HepG2 (cell line): ENCODE measurements at regions not wholly inside any gene's neighbourhood (a gene's known extent, or its start where the extent isn't known, plus 50 kb on each side); places are given as distances from the start of the nearest gene placed in this dataset.

ENCODE experiments used
- ATAC-seq: fragments of 200-7000 bp; cut with Tn5 transposase; 3 replicates; pipeline ENCODE4 v1.9.1; 2020; ENCODE audit warnings: mild to moderate bottlenecking, moderate library complexity
- BruUV-seq: library from RNA; stranded (reverse); fragments of 400-500 nt; replicated peaks from 2 replicates; lab custom pipeline; 2021; lab: Mats Ljungman, UMichigan
- CTCF ChIA-PET: fragments of 300-600 bp; formaldehyde crosslinking; extraction: SDS; loops from one replicate; lab custom pipeline; 2021; ENCODE audit warnings: low total read pairs, inconsistent platforms, low intra/inter-chr PET ratio; lab: Yijun Ruan, JAX
- POLR2A ChIA-PET: fragments of 350-600 bp; sonication (Branson Sonifier 250); formaldehyde crosslinking; loops from one replicate; lab custom pipeline; 2020; ENCODE audit warnings: antibody characterized with exemption, inconsistent platforms; lab: Yijun Ruan, JAX
- DNase-seq: peaks from one replicate; pipeline ENCODE4 v3.0.0-alpha.2; 2015; ENCODE audit warnings: low spot score
- FAIRE-seq: peaks from 3 replicates; lab custom pipeline; 2011; peaks lifted over from hg19 to GRCh38; lab: Jason Lieb, UNC
- H2AFZ ChIP-seq: one replicate; pipeline ENCODE4 v1.6.1; 2011; ENCODE audit warnings: low read length, inconsistent platforms
- H3K27ac ChIP-seq: fragments of 300-600 bp; 3 replicates; pipeline ENCODE4 v1.8.0; 2011; ENCODE audit warnings: mixed run types, mild to moderate bottlenecking, mixed read lengths, low read length, inconsistent platforms; ENCODE audit not compliant: insufficient read depth; ENCODE audit errors: extremely low read length
- H3K27me3 ChIP-seq, 2 experiments: fragments of 200-600 bp in 1 of 2; 2 replicates in 1 of 2; 3 replicates in 1 of 2; pipeline versions ENCODE4 v1.6.0 to v1.8.0; 2011; ENCODE audit warnings: low read length in 2 of 2, mild to moderate bottlenecking in 2 of 2, moderate library complexity in 2 of 2, inconsistent platforms in 1 of 2; ENCODE audit not compliant: insufficient read depth in 2 of 2, control insufficient read depth in 1 of 2
- H3K36me3 ChIP-seq, 2 experiments: fragments of 200-600 bp in 1 of 2; replicated peaks in 1 of 2; 2 replicates in 1 of 2; 3 replicates in 1 of 2; pipeline versions ENCODE4 v1.5.1 to v1.8.0; 2011; ENCODE audit warnings: low read length in 2 of 2, inconsistent platforms in 1 of 2; ENCODE audit not compliant: insufficient read depth in 2 of 2, control insufficient read depth in 1 of 2
- H3K4me1 ChIP-seq: 2 replicates; pipeline ENCODE4 v1.5.1; 2012; ENCODE audit warnings: low read length, inconsistent platforms; ENCODE audit not compliant: insufficient read depth
- H3K4me2 ChIP-seq: 2 replicates; pipeline ENCODE4 v1.6.0; 2011; ENCODE audit warnings: low read depth, low read length, inconsistent platforms
- H3K4me3 ChIP-seq, 3 experiments: fragments of 200-600 bp in 1 of 3; sonication (generic), shearing (Covaris generic) in 1 of 3; replicated peaks in 1 of 3; 2 replicates each; pipeline ENCODE4 v1.5.1; 2011 to 2016; ENCODE audit warnings: low read length in 3 of 3, inconsistent platforms in 2 of 3, low read depth in 2 of 3, mild to moderate bottlenecking in 2 of 3, control low read depth in 1 of 3, mixed read lengths in 1 of 3; ENCODE audit not compliant: insufficient read depth in 1 of 3
- H3K79me2 ChIP-seq: one replicate; pipeline ENCODE4 v1.6.1; 2011; ENCODE audit warnings: low read length, inconsistent platforms; ENCODE audit not compliant: insufficient read depth
- H3K9ac ChIP-seq: 2 replicates; pipeline ENCODE4 v1.6.0; 2011; ENCODE audit warnings: mild to moderate bottlenecking, low read depth, low read length, inconsistent platforms; ENCODE audit not compliant: insufficient read depth
- H3K9me3 ChIP-seq: 2 replicates; pipeline ENCODE4 v1.5.1; 2012; ENCODE audit warnings: mild to moderate bottlenecking, low read length
- H4K20me1 ChIP-seq: 2 replicates; pipeline ENCODE4 v1.6.0; 2011; ENCODE audit warnings: inconsistent platforms, mild to moderate bottlenecking, low read length, moderate library complexity; ENCODE audit not compliant: insufficient read depth
- BCL6 ChIP-seq: IDR thresholded peaks from 2 replicates; pipeline ENCODE4 v1.6.1; 2016; ENCODE audit warnings: missing genetic modification reagents, missing compliant biosample characterization
- IKZF1 ChIP-seq: fragments of 450-650 bp; IDR thresholded peaks from 2 replicates; pipeline ENCODE4 v1.7.1; 2016
- JARID2 ChIP-seq: sonication (generic); formaldehyde crosslinking; IDR thresholded peaks from 2 replicates; pipeline ENCODE4 v1.8.1; 2023; ENCODE audit warnings: missing genetic modification reagents, inconsistent platforms; ENCODE audit not compliant: insufficient replicate concordance
- KAT7 ChIP-seq: IDR thresholded peaks from 2 replicates; pipeline ENCODE4 v1.6.1; 2018; ENCODE audit warnings: borderline replicate concordance, missing compliant biosample characterization
- MEF2D ChIP-seq: sonication (generic); formaldehyde crosslinking; IDR thresholded peaks from 2 replicates; pipeline ENCODE4 v1.5.1; 2020; ENCODE audit warnings: mild to moderate bottlenecking, missing genetic modification reagents
- NCOR1 ChIP-seq: fragments of 200-600 bp; sonication (generic); IDR thresholded peaks from 2 replicates; pipeline ENCODE4 v1.7.0; 2017; ENCODE audit warnings: antibody characterized with exemption, low read length, borderline replicate concordance
- NFKBIZ ChIP-seq: IDR thresholded peaks from 2 replicates; pipeline ENCODE4 v1.6.1; 2018; ENCODE audit warnings: missing genetic modification reagents, missing compliant biosample characterization
- SIX1 ChIP-seq: sonication (generic); formaldehyde crosslinking; IDR thresholded peaks from 2 replicates; pipeline ENCODE4 v1.4.0; 2020; ENCODE audit warnings: missing genetic modification reagents, borderline replicate concordance
- SIX4 ChIP-seq: sonication (generic); formaldehyde crosslinking; IDR thresholded peaks from 2 replicates; pipeline ENCODE4 v1.4.0; 2020; ENCODE audit warnings: missing genetic modification reagents
- SMYD3 ChIP-seq: sonication (generic); formaldehyde crosslinking; IDR thresholded peaks from 2 replicates; pipeline ENCODE4 v1.8.1; 2023; ENCODE audit warnings: mild to moderate bottlenecking, missing genetic modification reagents
- STAG1 ChIP-seq: sonication (generic); formaldehyde crosslinking; IDR thresholded peaks from 2 replicates; pipeline ENCODE4 v1.4.0; 2020; ENCODE audit warnings: missing genetic modification reagents
- TBL1XR1 ChIP-seq: fragments of 150-350 bp; IDR thresholded peaks from 2 replicates; pipeline ENCODE4 v1.6.1; 2014; ENCODE audit warnings: borderline replicate concordance, low read length; ENCODE audit not compliant: partially characterized antibody
- ZBTB20 ChIP-seq: sonication (generic); formaldehyde crosslinking; IDR thresholded peaks from 2 replicates; pipeline ENCODE4 v1.8.1; 2023; ENCODE audit warnings: missing genetic modification reagents, low read depth, mild to moderate bottlenecking, borderline replicate concordance
- ZNF224 ChIP-seq: sonication (generic); formaldehyde crosslinking; IDR thresholded peaks from 2 replicates; pipeline ENCODE4 v1.5.0; 2020; ENCODE audit warnings: mild to moderate bottlenecking, missing genetic modification reagents
- ZNF543 ChIP-seq: sonication (generic); formaldehyde crosslinking; IDR thresholded peaks from 2 replicates; pipeline ENCODE4 v1.4.0; 2020; ENCODE audit warnings: mild to moderate bottlenecking, missing genetic modification reagents
- ZNF781 ChIP-seq: sonication (generic); formaldehyde crosslinking; IDR thresholded peaks from 2 replicates; pipeline ENCODE4 v1.5.1; 2020; ENCODE audit warnings: borderline replicate concordance, mild to moderate bottlenecking, missing genetic modification reagents; ENCODE audit errors: not compliant biosample characterization
- ZNF790 ChIP-seq: sonication (generic); formaldehyde crosslinking; IDR thresholded peaks from 2 replicates; pipeline ENCODE4 v1.8.0; 2022; ENCODE audit warnings: missing genetic modification reagents, mild to moderate bottlenecking, borderline replicate concordance
- ZNF841 ChIP-seq: sonication (generic); formaldehyde crosslinking; IDR thresholded peaks from 2 replicates; pipeline ENCODE4 v1.8.1; 2023; ENCODE audit warnings: missing genetic modification reagents, borderline replicate concordance
- WGBS: methylation state at CpG from one replicate; pipeline ENCODE4 v1.1.6; 2017; ENCODE audit warnings: low lambda C conversion rate; 5-methylcytosine and 5-hydroxymethylcytosine counted together
- in situ Hi-C: cut with HindIII; loops from 2 replicates; pipeline ENCODE4 v1.10.0; 2017; ENCODE audit warnings: low pct_unique_long_range_greater_than_20kb; ENCODE audit not compliant: extremely low pct_ligation_motif_present
- intact Hi-C: fragments of 100-400 bp; cut with micrococcal nuclease; formaldehyde crosslinking; loops from one replicate; pipeline ENCODE4 v1.10.0; 2022; ENCODE audit not compliant: unreplicated experiment
- TF ChIP-seq, protein P1 (sequence below), 2 experiments: sonication (generic) in 1 of 2; formaldehyde crosslinking in 1 of 2; IDR thresholded peaks; 2 replicates each; pipeline versions ENCODE4 v1.4.0 to v1.6.1; 2018 to 2020; ENCODE audit warnings: missing genetic modification reagents in 2 of 2, borderline replicate concordance in 1 of 2, low read depth in 1 of 2, mild to moderate bottlenecking in 1 of 2, missing biosample characterization in 1 of 2

DNA sequence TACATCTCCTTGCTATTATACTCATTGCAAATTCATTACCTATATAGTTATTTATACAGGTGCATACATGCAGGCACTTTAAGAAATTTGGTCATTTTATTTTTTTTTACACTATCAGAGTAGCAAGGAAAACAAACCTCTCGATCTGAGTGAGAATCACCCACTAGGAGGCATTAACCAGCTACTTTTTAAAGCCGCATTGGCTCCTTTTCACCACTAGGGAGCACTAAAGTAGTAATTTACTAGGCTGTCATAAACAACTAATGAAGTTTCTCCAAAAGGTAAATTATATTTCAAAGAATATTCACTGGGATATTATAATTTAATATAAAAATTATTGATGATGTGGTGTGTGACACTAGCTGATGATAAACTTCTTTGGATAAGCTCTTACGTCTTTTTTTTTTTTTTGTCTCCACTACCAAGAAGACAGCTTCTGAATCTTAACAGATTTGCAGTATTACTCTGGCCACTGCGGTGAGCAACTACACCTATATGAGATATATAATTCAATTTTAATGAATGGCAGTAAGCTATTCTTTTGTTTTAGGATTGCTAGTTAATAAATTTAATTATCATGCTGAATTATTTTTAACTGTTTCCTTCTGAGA lies 101.9 kb downstream of the NOL4 start (continued):
- TF ChIP-seq ZBTB20 (CRISPR knock-in tag): no peak
- no peak for TF ChIP-seq ZNF543 (CRISPR knock-in tag)
- TF ChIP-seq, protein P1, sequence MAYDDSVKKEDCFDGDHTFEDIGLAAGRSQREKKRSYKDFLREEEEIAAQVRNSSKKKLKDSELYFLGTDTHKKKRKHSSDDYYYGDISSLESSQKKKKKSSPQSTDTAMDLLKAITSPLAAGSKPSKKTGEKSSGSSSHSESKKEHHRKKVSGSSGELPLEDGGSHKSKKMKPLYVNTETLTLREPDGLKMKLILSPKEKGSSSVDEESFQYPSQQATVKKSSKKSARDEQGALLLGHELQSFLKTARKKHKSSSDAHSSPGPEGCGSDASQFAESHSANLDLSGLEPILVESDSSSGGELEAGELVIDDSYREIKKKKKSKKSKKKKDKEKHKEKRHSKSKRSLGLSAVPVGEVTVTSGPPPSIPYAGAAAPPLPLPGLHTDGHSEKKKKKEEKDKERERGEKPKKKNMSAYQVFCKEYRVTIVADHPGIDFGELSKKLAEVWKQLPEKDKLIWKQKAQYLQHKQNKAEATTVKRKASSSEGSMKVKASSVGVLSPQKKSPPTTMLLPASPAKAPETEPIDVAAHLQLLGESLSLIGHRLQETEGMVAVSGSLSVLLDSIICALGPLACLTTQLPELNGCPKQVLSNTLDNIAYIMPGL (CRISPR knock-in tag; IDR thresholded peaks at IDR 0.05; ENCODE audit: borderline replicate concordance in 1 of 2, low read depth in 1 of 2): no peak
- no peak for TF ChIP-seq ZNF224 (CRISPR knock-in tag)
- peak; percentile 63 for TF ChIP-seq STAG1
- TF ChIP-seq NFKBIZ (CRISPR knock-in tag): no peak
- no peak for TF ChIP-seq ZNF790

DNA sequence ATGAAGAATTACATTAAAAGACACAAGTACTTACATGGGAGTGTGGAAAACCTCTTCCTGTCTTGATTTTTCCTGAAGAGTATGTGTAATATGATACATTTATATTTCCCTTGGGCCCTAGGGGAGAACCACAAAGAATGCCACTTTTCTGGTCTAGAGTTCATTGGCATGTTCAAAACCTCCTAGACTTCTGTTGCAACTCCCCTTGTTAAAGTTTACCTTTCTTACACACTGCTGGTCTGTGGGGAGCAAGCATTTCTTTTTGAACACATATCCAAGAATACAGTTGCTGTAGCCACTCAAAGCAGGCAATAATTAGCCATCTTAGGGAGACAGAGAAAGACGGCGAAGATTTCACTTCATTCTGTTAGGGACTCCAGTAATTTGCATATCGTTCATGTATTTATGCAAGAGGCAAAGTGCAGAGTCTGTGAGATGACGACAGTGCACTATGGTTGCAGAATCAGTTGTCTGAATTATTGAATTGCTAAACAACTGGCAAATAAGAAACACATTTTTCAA lies 103.5 kb downstream of the NOL4 start:
- Histone ChIP-seq H3K9ac (no peak overlapping the region), H3K79me2 (no peaks in the 10 kb centered on the region), H2AFZ (no peak overlapping the region), H3K4me1 (peaks cover 23% of the 10 kb centered on the region), H3K4me2 (peak overlapping the region; percentile 35), H4K20me1 (no peaks in the 10 kb centered on the region), H3K4me3 (no peak overlapping the region), H3K27ac (no peak overlapping the region), H3K27me3 (no peaks in the 10 kb centered on the region), H3K36me3 (no peaks in the 10 kb centered on the region), H3K9me3 (no peaks in the 10 kb centered on the region)
- WGBS: 0% methylated on average over 4 of the region's 4 CpGs
- intact Hi-C loops: loop anchor here (5.0 kb wide), 1 partner anchor 666 kb away; no protein-coding TSS in a partner anchor
- peak; percentile 92 for ATAC-seq
- CTCF ChIA-PET: interaction anchor here (2.9 kb wide), 1 partner anchor 201 kb away, joined by 38 read pairs; no protein-coding TSS in a partner anchor
- DNase-seq: peak; percentile 44
- POLR2A ChIA-PET: no interaction called here
- peak; percentile 37 for FAIRE-seq
- in situ Hi-C loops: loop anchor here (5.0 kb wide), 1 partner anchor 201 kb away; no protein-coding TSS in a partner anchor
- no TSS peak for BruUV-seq
- peak; percentile 83 for TF ChIP-seq SIX4
- no peak for TF ChIP-seq KAT7 (CRISPR knock-in tag)
- no peak for TF ChIP-seq SMYD3 (CRISPR knock-in tag)
- TF ChIP-seq ZNF781 (CRISPR knock-in tag): no peak
- no peak for TF ChIP-seq ZNF841 (CRISPR knock-in tag)
- TF ChIP-seq MEF2D (CRISPR knock-in tag): no peak
- no peak for TF ChIP-seq IKZF1
- peak; percentile 76; the same call in 1 of the 2 replicates for TF ChIP-seq SIX1 (CRISPR knock-in tag)
- peak; percentile 90 for TF ChIP-seq TBL1XR1
- no peak for TF ChIP-seq JARID2 (CRISPR knock-in tag)
- peak; percentile 97 for TF ChIP-seq BCL6 (CRISPR knock-in tag)
- peak; percentile 71; the same call in 1 of the 2 replicates for TF ChIP-seq NCOR1
